ENCODE measurements at regions not wholly inside any gene's neighbourhood (a gene's known extent, or its start where the extent isn't known, plus 50 kb on each side); places are given as distances from the start of the nearest gene placed in this dataset.

GRCh38 chr9:2493529-2493928, 128.1 kb upstream of the VLDLR start:
- Histone ChIP-seq H3K27ac (ENCODE audit: low read depth, low read length) (no peak overlapping the region), H3K36me3 (ENCODE audit: insufficient read depth, low read length) (no peaks in the 10 kb centered on the region), H3K27me3 (ENCODE audit: control insufficient read depth in 1 of 2, insufficient read depth in 2 of 2, low read length in 2 of 2) (no peaks in the 10 kb centered on the region), H3K4me1 (ENCODE audit: insufficient read depth, low read length) (peaks cover 7% of the 10 kb centered on the region), H3K9me3 (ENCODE audit: low read length) (no peaks in the 10 kb centered on the region), H3K4me3 (ENCODE audit: low read depth in 1 of 2, low read length in 2 of 2) (no peak overlapping the region), H3K9ac (ENCODE audit: low read length) (no peak overlapping the region)

GRCh38 chr9:2494562-2494961, 127.0 kb upstream of the VLDLR start:
- H3K36me3 ChIP-seq (ENCODE audit: insufficient read depth, low read length) = no peaks in the 10 kb centered on the region
- no peak overlapping the region for H3K9ac ChIP-seq (ENCODE audit: low read length)
- no peaks in the 10 kb centered on the region for H3K27me3 ChIP-seq (ENCODE audit: control insufficient read depth in 1 of 2, insufficient read depth in 2 of 2, low read length in 2 of 2)
- no peak overlapping the region for H3K27ac ChIP-seq (ENCODE audit: low read depth, low read length)
- H3K4me1 ChIP-seq (ENCODE audit: insufficient read depth, low read length) = peaks cover 7% of the 10 kb centered on the region
- H3K4me3 ChIP-seq (ENCODE audit: low read depth in 1 of 2, low read length in 2 of 2) = no peak overlapping the region
- H3K9me3 ChIP-seq (ENCODE audit: low read length) = no peaks in the 10 kb centered on the region

- Histone ChIP-seq H3K4me1 (ENCODE audit: insufficient read depth, low read length) (peaks cover 7% of the 10 kb centered on the region), H3K4me3 (ENCODE audit: low read depth in 1 of 2, low read length in 2 of 2) (no peak overlapping the region), H3K36me3 (ENCODE audit: insufficient read depth, low read length) (no peaks in the 10 kb centered on the region), H3K9me3 (ENCODE audit: low read length) (no peaks in the 10 kb centered on the region), H3K9ac (ENCODE audit: low read length) (no peak overlapping the region), H3K27ac (ENCODE audit: low read depth, low read length) (no peak overlapping the region), H3K27me3 (ENCODE audit: control insufficient read depth in 1 of 2, insufficient read depth in 2 of 2, low read length in 2 of 2) (no peaks in the 10 kb centered on the region)
Measured at GRCh38 chr9:2495221-2496005, 126.2 kb upstream of the VLDLR start.

GRCh38 chr9:2496169-2496568, 125.4 kb upstream of the VLDLR start:
- H3K4me1 ChIP-seq (ENCODE audit: insufficient read depth, low read length) = peaks cover 7% of the 10 kb centered on the region
- no peak overlapping the region for H3K4me3 ChIP-seq (ENCODE audit: low read depth in 1 of 2, low read length in 2 of 2)
- H3K27ac ChIP-seq (ENCODE audit: low read depth, low read length) = no peak overlapping the region
- no peaks in the 10 kb centered on the region for H3K9me3 ChIP-seq (ENCODE audit: low read length)
- H3K9ac ChIP-seq (ENCODE audit: low read length) = no peak overlapping the region
- H3K27me3 ChIP-seq (ENCODE audit: control insufficient read depth in 1 of 2, insufficient read depth in 2 of 2, low read length in 2 of 2) = no peaks in the 10 kb centered on the region
- no peaks in the 10 kb centered on the region for H3K36me3 ChIP-seq (ENCODE audit: insufficient read depth, low read length)

GRCh38 chr9:2496934-2497333, 124.7 kb upstream of the VLDLR start:
- H3K4me1 ChIP-seq (ENCODE audit: insufficient read depth, low read length) = peaks cover 7% of the 10 kb centered on the region
- no peak overlapping the region for H3K27ac ChIP-seq (ENCODE audit: low read depth, low read length)

DNA sequence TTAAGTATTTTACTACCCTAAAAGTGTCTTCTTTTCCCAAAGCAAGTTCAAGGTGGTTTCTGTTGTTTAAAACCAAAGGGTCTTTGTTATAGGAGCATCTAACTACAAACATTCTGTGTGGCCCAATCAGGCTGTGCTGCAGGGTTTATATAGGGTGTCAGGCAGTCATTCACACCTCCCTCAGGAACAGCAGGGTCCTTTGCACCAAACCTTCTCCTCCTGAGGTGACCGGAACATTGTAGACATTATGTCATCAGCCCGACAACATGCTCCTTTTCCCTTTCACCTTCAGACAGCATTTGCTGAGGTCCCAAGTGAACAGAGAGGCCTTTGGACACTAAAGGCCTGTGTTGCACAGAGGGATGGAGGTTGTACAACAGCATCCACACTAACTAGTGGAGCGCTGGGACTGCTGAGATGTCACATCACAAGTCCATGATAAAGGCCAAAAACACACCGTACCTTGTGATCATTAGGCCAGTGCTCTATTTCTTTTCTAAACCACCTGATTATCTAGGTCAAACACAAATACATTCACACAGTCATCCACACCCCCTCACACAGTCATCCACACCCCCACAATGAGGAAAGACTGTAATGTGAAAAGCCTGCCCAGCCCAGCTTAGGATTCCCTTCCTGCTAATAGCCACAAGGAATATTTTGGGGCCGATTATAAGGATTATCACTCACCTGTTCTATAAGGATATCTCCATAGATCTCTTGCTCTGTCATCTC, 123.8 kb upstream of the VLDLR start:
- Histone ChIP-seq H3K27ac (ENCODE audit: low read depth, low read length) (no peak overlapping the region), H3K4me1 (ENCODE audit: insufficient read depth, low read length) (peaks cover 7% of the 10 kb centered on the region), H3K27me3 (ENCODE audit: control insufficient read depth in 1 of 2, insufficient read depth in 2 of 2, low read length in 2 of 2) (no peaks in the 10 kb centered on the region), H3K4me3 (ENCODE audit: low read depth in 1 of 2, low read length in 2 of 2) (no peak overlapping the region), H3K36me3 (ENCODE audit: insufficient read depth, low read length) (no peaks in the 10 kb centered on the region), H3K9me3 (ENCODE audit: low read length) (no peaks in the 10 kb centered on the region), H3K9ac (ENCODE audit: low read length) (no peak overlapping the region)

More at GRCh38 chr9:2496934-2497333, 124.7 kb upstream of the VLDLR start:
- no peaks in the 10 kb centered on the region for H3K9me3 ChIP-seq (ENCODE audit: low read length)
- no peak overlapping the region for H3K9ac ChIP-seq (ENCODE audit: low read length)
- H3K27me3 ChIP-seq (ENCODE audit: control insufficient read depth in 1 of 2, insufficient read depth in 2 of 2, low read length in 2 of 2) = no peaks in the 10 kb centered on the region
- H3K36me3 ChIP-seq (ENCODE audit: insufficient read depth, low read length) = no peaks in the 10 kb centered on the region
- H3K4me3 ChIP-seq (ENCODE audit: low read depth in 1 of 2, low read length in 2 of 2) = no peak overlapping the region

DNA sequence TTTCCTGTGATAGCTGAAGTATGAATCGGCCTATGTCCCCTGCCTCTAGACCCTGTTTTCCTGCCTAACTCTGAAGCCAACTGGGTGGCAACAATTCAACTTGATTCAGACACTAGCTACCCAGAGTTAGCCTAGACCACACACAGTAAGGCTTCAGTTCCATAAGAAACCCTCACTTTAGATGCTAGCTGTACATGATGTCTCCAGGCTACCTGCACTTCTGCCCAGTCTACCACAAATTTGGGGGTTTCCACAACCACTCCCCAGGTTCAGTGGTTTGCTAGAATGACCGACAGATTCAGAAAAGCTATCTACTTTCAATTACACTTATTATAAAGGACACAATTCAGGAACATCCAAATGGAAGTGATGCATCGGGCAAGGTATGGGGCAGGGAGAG, 119.4 kb upstream of the VLDLR start:
- Histone ChIP-seq H3K9ac (ENCODE audit: low read length) (no peak overlapping the region), H3K4me3 (ENCODE audit: low read depth in 1 of 2, low read length in 2 of 2) (no peak overlapping the region), H3K36me3 (ENCODE audit: insufficient read depth, low read length) (no peaks in the 10 kb centered on the region), H3K4me1 (ENCODE audit: insufficient read depth, low read length) (no peaks in the 10 kb centered on the region), H3K9me3 (ENCODE audit: low read length) (no peaks in the 10 kb centered on the region), H3K27me3 (ENCODE audit: control insufficient read depth in 1 of 2, insufficient read depth in 2 of 2, low read length in 2 of 2) (no peaks in the 10 kb centered on the region), H3K27ac (ENCODE audit: low read depth, low read length) (no peak overlapping the region)

DNA sequence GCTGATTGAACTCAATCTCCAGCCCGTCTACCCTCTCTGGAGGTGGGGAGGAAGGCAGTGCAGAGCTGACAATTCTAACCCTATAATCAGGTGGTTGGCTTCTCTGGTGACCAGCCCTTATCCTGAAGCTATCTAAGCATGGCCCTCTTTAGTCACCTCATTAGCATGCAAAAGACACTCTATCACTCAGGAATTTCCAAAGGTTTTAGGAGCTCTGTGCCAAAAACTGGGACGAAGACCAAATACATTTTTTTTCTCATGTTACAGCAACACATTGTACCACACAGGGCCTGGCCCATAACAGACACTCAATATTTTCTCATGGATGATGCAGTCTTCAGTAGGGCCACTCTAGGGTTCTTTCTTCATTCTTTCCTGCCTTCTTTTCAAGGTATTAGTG, 118.8 kb upstream of the VLDLR start:
- no peak overlapping the region for H3K27ac ChIP-seq (ENCODE audit: low read depth, low read length)
- H3K9ac ChIP-seq (ENCODE audit: low read length) = no peak overlapping the region

DNA sequence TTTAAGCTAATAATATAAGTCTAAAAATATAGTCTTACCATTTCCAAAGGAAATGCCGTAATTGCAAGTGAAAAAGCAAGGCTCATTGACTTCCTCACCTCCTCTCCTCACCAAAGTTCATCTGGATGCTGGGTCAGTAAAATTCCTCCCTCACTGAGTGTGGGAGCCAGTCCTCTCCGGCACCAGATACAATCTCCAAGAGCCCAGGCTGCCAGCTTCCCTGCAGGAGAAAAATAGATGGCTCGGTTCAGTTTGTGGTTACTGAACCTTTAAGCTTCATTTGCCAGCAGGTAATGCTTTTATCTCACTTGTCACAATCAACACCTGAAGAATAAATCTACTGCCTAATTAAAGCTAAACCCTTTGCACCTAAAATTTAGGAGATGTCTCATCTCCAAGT, 115.3 kb upstream of the VLDLR start:
- Histone ChIP-seq H3K4me1 (ENCODE audit: insufficient read depth, low read length) (no peaks in the 10 kb centered on the region), H3K27me3 (ENCODE audit: control insufficient read depth in 1 of 2, insufficient read depth in 2 of 2, low read length in 2 of 2) (no peaks in the 10 kb centered on the region), H3K9ac (ENCODE audit: low read length) (no peak overlapping the region), H3K9me3 (ENCODE audit: low read length) (no peaks in the 10 kb centered on the region), H3K36me3 (ENCODE audit: insufficient read depth, low read length) (no peaks in the 10 kb centered on the region), H3K27ac (ENCODE audit: low read depth, low read length) (no peak overlapping the region), H3K4me3 (ENCODE audit: low read depth in 1 of 2, low read length in 2 of 2) (no peak overlapping the region)

More for the DNA sequence above, 118.8 kb upstream of the VLDLR start:
- Histone ChIP-seq H3K36me3 (ENCODE audit: insufficient read depth, low read length) (no peaks in the 10 kb centered on the region), H3K9me3 (ENCODE audit: low read length) (no peaks in the 10 kb centered on the region), H3K27me3 (ENCODE audit: control insufficient read depth in 1 of 2, insufficient read depth in 2 of 2, low read length in 2 of 2) (no peaks in the 10 kb centered on the region), H3K4me1 (ENCODE audit: insufficient read depth, low read length) (no peaks in the 10 kb centered on the region), H3K4me3 (ENCODE audit: low read depth in 1 of 2, low read length in 2 of 2) (no peak overlapping the region)

DNA sequence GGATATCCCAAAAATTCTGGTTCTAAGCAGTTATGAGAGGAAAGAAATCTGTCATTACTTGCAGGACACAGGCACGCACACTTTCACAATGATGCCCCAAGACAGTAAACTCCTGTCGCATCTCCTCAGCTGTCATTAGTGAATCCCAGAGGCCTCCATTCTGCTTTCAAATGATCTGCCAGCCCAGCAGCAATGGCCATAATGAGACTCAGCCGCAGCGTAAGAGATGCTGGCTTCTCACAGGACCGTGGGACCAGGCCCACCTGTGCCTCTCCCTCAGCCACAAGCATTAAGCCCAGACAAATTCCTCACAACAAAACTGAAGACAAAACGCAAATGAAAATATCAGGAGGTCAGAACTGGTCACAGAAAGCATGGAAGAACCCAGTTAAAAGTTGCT, 98.0 kb upstream of the VLDLR start:
- no peak overlapping the region for H3K27ac ChIP-seq (ENCODE audit: low read depth, low read length)
- H3K9me3 ChIP-seq (ENCODE audit: low read length) = no peaks in the 10 kb centered on the region
- H3K27me3 ChIP-seq (ENCODE audit: control insufficient read depth in 1 of 2, insufficient read depth in 2 of 2, low read length in 2 of 2) = no peaks in the 10 kb centered on the region
- no peak overlapping the region for H3K4me3 ChIP-seq (ENCODE audit: low read depth in 1 of 2, low read length in 2 of 2)
- H3K9ac ChIP-seq (ENCODE audit: low read length) = no peak overlapping the region
- H3K36me3 ChIP-seq (ENCODE audit: insufficient read depth, low read length) = no peaks in the 10 kb centered on the region
- H3K4me1 ChIP-seq (ENCODE audit: insufficient read depth, low read length) = no peaks in the 10 kb centered on the region

GRCh38 chr9:2524601-2525000, 97.0 kb upstream of the VLDLR start:
- H3K9ac ChIP-seq (ENCODE audit: low read length) = no peak overlapping the region
- H3K27ac ChIP-seq (ENCODE audit: low read depth, low read length) = no peak overlapping the region
- no peaks in the 10 kb centered on the region for H3K27me3 ChIP-seq (ENCODE audit: control insufficient read depth in 1 of 2, insufficient read depth in 2 of 2, low read length in 2 of 2)
- H3K36me3 ChIP-seq (ENCODE audit: insufficient read depth, low read length) = no peaks in the 10 kb centered on the region
- no peak overlapping the region for H3K4me3 ChIP-seq (ENCODE audit: low read depth in 1 of 2, low read length in 2 of 2)
- H3K4me1 ChIP-seq (ENCODE audit: insufficient read depth, low read length) = no peaks in the 10 kb centered on the region
- no peaks in the 10 kb centered on the region for H3K9me3 ChIP-seq (ENCODE audit: low read length)

- H3K36me3 ChIP-seq (ENCODE audit: insufficient read depth, low read length) = no peaks in the 10 kb centered on the region
- H3K4me3 ChIP-seq (ENCODE audit: low read depth in 1 of 2, low read length in 2 of 2) = no peak overlapping the region
- H3K9me3 ChIP-seq (ENCODE audit: low read length) = no peaks in the 10 kb centered on the region
- H3K9ac ChIP-seq (ENCODE audit: low read length) = no peak overlapping the region
- H3K4me1 ChIP-seq (ENCODE audit: insufficient read depth, low read length) = no peaks in the 10 kb centered on the region
- H3K27me3 ChIP-seq (ENCODE audit: control insufficient read depth in 1 of 2, insufficient read depth in 2 of 2, low read length in 2 of 2) = no peaks in the 10 kb centered on the region
- no peak overlapping the region for H3K27ac ChIP-seq (ENCODE audit: low read depth, low read length)
Measured at GRCh38 chr9:2525147-2525546, 96.4 kb upstream of the VLDLR start.

All from muscle layer of colon (tissue), 2 donors.